Liver (tissue), 8 donors: ENCODE measurements at regions not wholly inside any gene's neighbourhood (a gene's known extent, or its start where the extent isn't known, plus 50 kb on each side); places are given as distances from the start of the nearest gene placed in this dataset.

Experiments used
- DNase-seq: peaks from one replicate; pipeline ENCODE4 v3.0.0-alpha.2; 2017; ENCODE audit warnings: low spot score
- H3K27ac ChIP-seq, 2 donors: one replicate each; pipeline ENCODE4 v1.7.0; 2013; ENCODE audit warnings: inconsistent platforms in 2 of 2, low read length in 2 of 2, control low read depth in 1 of 2, low read depth in 1 of 2, mild to moderate bottlenecking in 1 of 2
- H3K27me3 ChIP-seq, 4 donors: one replicate each; pipeline versions ENCODE4 v1.6.1 to v1.7.0; 2013; ENCODE audit warnings: low read length in 3 of 4, inconsistent platforms in 1 of 4, mild to moderate bottlenecking in 1 of 4, moderate library complexity in 1 of 4; ENCODE audit not compliant: control insufficient read depth in 4 of 4, insufficient read depth in 4 of 4
- H3K36me3 ChIP-seq, 4 donors: one replicate each; pipeline versions ENCODE4 v1.6.1 to v1.7.0; 2013; ENCODE audit warnings: low read length in 3 of 4, mild to moderate bottlenecking in 3 of 4, low read depth in 1 of 4, moderate library complexity in 1 of 4; ENCODE audit not compliant: control insufficient read depth in 4 of 4, insufficient read depth in 3 of 4
- H3K4me1 ChIP-seq, 4 donors: one replicate each; pipeline versions ENCODE4 v1.6.1 to v1.7.0; 2013; ENCODE audit warnings: low read length in 3 of 4, mild to moderate bottlenecking in 3 of 4, moderate library complexity in 1 of 4; ENCODE audit not compliant: control insufficient read depth in 4 of 4, insufficient read depth in 4 of 4
- H3K4me3 ChIP-seq, 3 donors: one replicate each; pipeline versions ENCODE4 v1.6.1 to v1.7.0; 2013; ENCODE audit warnings: low read length in 3 of 3, control low read depth in 1 of 3, low read depth in 1 of 3, mild to moderate bottlenecking in 1 of 3
- H3K9ac ChIP-seq, 2 donors: one replicate each; pipeline ENCODE4 v1.7.0; 2013; ENCODE audit warnings: low read length in 2 of 2, mild to moderate bottlenecking in 2 of 2, moderate library complexity in 2 of 2, control low read depth in 1 of 2, low read depth in 1 of 2
- H3K9me3 ChIP-seq, 4 donors: one replicate each; pipeline versions ENCODE4 v1.6.1 to v1.7.0; 2013; ENCODE audit warnings: low read length in 3 of 4; ENCODE audit not compliant: control insufficient read depth in 4 of 4
- EGR1 ChIP-seq, 2 donors: IDR thresholded peaks; 2 replicates each; pipeline ENCODE4 v1.6.1; 2016 to 2018; ENCODE audit warnings: antibody characterized with exemption in 2 of 2, low read depth in 2 of 2
- FOXA1 ChIP-seq: IDR thresholded peaks from 2 replicates; pipeline ENCODE4 v1.6.1; 2016; ENCODE audit warnings: antibody characterized with exemption
- FOXA2 ChIP-seq: IDR thresholded peaks from 2 replicates; pipeline ENCODE4 v1.6.1; 2016; ENCODE audit warnings: antibody characterized with exemption
- GABPA ChIP-seq, 2 donors: IDR thresholded peaks in 1 of 2; conservative IDR thresholded peaks in 1 of 2; 2 replicates each; pipeline ENCODE4 v1.6.1; 2016; ENCODE audit warnings: antibody characterized with exemption in 2 of 2, mild to moderate bottlenecking in 1 of 2, moderate library complexity in 1 of 2
- HNF4A ChIP-seq, 2 donors: conservative IDR thresholded peaks; 2 replicates each; pipeline ENCODE4 v1.6.1; 2016; ENCODE audit warnings: antibody characterized with exemption in 2 of 2, mild to moderate bottlenecking in 2 of 2
- HNF4G ChIP-seq: IDR thresholded peaks from 2 replicates; pipeline ENCODE4 v1.6.1; 2016; ENCODE audit warnings: antibody characterized with exemption
- JUND ChIP-seq, 2 donors: IDR thresholded peaks; 2 replicates each; pipeline ENCODE4 v1.6.1; 2016; ENCODE audit warnings: antibody characterized with exemption in 2 of 2
- MAX ChIP-seq: IDR thresholded peaks from 2 replicates; pipeline ENCODE4 v1.6.1; 2016; ENCODE audit warnings: antibody characterized with exemption
- NR2F2 ChIP-seq: IDR thresholded peaks from 2 replicates; pipeline ENCODE4 v1.6.1; 2016; ENCODE audit warnings: antibody characterized with exemption
- RAD21 ChIP-seq, 2 donors: IDR thresholded peaks; 2 replicates each; pipeline ENCODE4 v1.6.1; 2016; ENCODE audit warnings: antibody characterized with exemption in 2 of 2, mild to moderate bottlenecking in 2 of 2
- REST ChIP-seq: IDR thresholded peaks from 2 replicates; pipeline ENCODE4 v1.6.1; 2016; ENCODE audit warnings: antibody characterized with exemption, mild to moderate bottlenecking
- RXRA ChIP-seq, 2 donors: IDR thresholded peaks; 2 replicates each; pipeline ENCODE4 v1.6.1; 2017 to 2018; ENCODE audit warnings: antibody characterized with exemption in 2 of 2, mild to moderate bottlenecking in 1 of 2
- SP1 ChIP-seq: IDR thresholded peaks from 2 replicates; pipeline ENCODE4 v1.6.1; 2018; ENCODE audit warnings: antibody characterized with exemption, mild to moderate bottlenecking
- TAF1 ChIP-seq: conservative IDR thresholded peaks from 2 replicates; pipeline ENCODE4 v1.6.1; 2016; ENCODE audit warnings: antibody characterized with exemption, mild to moderate bottlenecking
- YY1 ChIP-seq: IDR thresholded peaks from 2 replicates; pipeline ENCODE4 v1.6.1; 2016; ENCODE audit warnings: antibody characterized with exemption, mild to moderate bottlenecking
- WGBS: extraction: QIAGEN DNeasy Blood & Tissue Kit; methylation state at CpG from one replicate; pipeline ENCODE4 v1.1.7; 2013; 5-methylcytosine and 5-hydroxymethylcytosine counted together
- TF ChIP-seq, protein P1 (sequence below): IDR thresholded peaks from 2 replicates; pipeline ENCODE4 v1.6.1; 2016; ENCODE audit warnings: antibody characterized with exemption
- TF ChIP-seq, protein P2 (sequence below): fragments of 150-350 bp; IDR thresholded peaks from 2 replicates; pipeline ENCODE4 v1.5.1; 2017; ENCODE audit warnings: improper control_type of control experiment, low read depth, low read length; ENCODE audit not compliant: missing input control
- TF ChIP-seq, protein P3 (sequence below): IDR thresholded peaks from 2 replicates; pipeline ENCODE4 v1.6.1; 2016; ENCODE audit warnings: antibody characterized with exemption
- donor health status: healthy.
- donor health status: healthy.
- donor health status: healthy.
- donor health status: healthy.
- donor health status: healthy.

DNA sequence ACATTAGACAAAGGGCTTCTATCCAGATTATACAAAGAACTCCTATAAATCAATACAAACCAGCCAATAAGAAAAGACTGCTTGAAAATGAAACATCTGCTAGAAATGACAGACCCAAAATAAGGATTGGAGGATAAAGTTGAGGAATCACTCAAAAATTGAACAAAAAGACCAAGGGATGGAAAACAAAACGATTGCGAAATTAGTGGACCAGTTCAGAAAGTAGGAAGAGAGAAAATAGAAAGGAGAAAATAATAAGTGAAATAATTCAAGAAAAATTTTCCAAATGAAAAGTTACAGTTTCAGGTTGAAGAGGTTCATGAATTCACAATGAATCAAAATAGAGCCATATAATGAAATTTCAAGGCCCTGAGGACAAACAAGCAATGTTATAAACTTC, 115.8 kb upstream of the CTBP2 start (continued):
- TF ChIP-seq, protein P1, sequence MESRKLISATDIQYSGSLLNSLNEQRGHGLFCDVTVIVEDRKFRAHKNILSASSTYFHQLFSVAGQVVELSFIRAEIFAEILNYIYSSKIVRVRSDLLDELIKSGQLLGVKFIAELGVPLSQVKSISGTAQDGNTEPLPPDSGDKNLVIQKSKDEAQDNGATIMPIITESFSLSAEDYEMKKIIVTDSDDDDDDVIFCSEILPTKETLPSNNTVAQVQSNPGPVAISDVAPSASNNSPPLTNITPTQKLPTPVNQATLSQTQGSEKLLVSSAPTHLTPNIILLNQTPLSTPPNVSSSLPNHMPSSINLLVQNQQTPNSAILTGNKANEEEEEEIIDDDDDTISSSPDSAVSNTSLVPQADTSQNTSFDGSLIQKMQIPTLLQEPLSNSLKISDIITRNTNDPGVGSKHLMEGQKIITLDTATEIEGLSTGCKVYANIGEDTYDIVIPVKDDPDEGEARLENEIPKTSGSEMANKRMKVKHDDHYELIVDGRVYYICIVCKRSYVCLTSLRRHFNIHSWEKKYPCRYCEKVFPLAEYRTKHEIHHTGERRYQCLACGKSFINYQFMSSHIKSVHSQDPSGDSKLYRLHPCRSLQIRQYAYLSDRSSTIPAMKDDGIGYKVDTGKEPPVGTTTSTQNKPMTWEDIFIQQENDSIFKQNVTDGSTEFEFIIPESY: no peak
- TF ChIP-seq GABPA (IDR thresholded peaks at IDR 0.05 in 1 of 2, conservative IDR thresholded peaks at IDR 0.05 in 1 of 2) (no peak), FOXA2 (no peak), JUND (IDR thresholded peaks at IDR 0.05) (no peak), HNF4A (conservative IDR thresholded peaks at IDR 0.05) (no peak), YY1 (no peak)

DNA sequence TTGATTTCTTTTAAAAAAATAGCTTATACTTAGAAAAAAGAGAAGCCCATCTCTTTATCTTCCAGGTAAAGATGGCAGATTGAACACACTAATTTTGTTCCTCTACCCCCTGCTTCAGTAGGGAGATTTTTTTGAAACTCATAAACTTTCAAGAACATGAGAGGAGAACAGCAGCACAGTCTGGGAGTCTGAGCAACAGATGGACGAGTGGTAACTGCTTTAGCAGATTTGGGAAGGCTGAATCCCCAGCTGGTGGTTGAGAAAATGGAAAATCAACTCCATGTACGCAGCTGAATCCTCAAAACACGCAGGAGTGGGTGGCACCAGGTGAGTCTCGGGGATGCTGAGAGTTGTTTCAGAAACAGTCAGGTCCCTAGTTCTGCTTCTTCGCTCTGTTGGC, 114.6 kb upstream of the CTBP2 start:
- no peaks in the 10 kb centered on the region for H3K36me3 ChIP-seq
- 81% methylated on average over 5 of the region's 5 CpGs for WGBS
- H3K9me3 ChIP-seq: peaks cover 0 to 3% (median 0%) of the 10 kb centered on the region in 4 donors
- no peak overlapping the region for H3K9ac ChIP-seq
- H3K4me1 ChIP-seq: no peaks in the 10 kb centered on the region
- no peaks in the 10 kb centered on the region for H3K27me3 ChIP-seq
- no peak overlapping the region for H3K4me3 ChIP-seq
- TF ChIP-seq FOXA2: no peak
- TF ChIP-seq NR2F2: no peak
- TF ChIP-seq HNF4G: no peak
- no peak for TF ChIP-seq HNF4A (conservative IDR thresholded peaks at IDR 0.05)
- TF ChIP-seq SP1: no peak
- TF ChIP-seq REST: no peak
- no peak for TF ChIP-seq MAX
- TF ChIP-seq YY1: no peak
- TF ChIP-seq, protein P1: no peak
- TF ChIP-seq EGR1 (IDR thresholded peaks at IDR 0.05; ENCODE audit: low read depth in 2 of 2): no peak
- TF ChIP-seq FOXA1: no peak
- TF ChIP-seq, protein P2, sequence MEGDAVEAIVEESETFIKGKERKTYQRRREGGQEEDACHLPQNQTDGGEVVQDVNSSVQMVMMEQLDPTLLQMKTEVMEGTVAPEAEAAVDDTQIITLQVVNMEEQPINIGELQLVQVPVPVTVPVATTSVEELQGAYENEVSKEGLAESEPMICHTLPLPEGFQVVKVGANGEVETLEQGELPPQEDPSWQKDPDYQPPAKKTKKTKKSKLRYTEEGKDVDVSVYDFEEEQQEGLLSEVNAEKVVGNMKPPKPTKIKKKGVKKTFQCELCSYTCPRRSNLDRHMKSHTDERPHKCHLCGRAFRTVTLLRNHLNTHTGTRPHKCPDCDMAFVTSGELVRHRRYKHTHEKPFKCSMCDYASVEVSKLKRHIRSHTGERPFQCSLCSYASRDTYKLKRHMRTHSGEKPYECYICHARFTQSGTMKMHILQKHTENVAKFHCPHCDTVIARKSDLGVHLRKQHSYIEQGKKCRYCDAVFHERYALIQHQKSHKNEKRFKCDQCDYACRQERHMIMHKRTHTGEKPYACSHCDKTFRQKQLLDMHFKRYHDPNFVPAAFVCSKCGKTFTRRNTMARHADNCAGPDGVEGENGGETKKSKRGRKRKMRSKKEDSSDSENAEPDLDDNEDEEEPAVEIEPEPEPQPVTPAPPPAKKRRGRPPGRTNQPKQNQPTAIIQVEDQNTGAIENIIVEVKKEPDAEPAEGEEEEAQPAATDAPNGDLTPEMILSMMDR: no peak
- TF ChIP-seq JUND (IDR thresholded peaks at IDR 0.05): no peak
- TF ChIP-seq, protein P3, sequence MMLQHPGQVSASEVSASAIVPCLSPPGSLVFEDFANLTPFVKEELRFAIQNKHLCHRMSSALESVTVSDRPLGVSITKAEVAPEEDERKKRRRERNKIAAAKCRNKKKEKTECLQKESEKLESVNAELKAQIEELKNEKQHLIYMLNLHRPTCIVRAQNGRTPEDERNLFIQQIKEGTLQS: no peak
- no peak for TF ChIP-seq GABPA (IDR thresholded peaks at IDR 0.05 in 1 of 2, conservative IDR thresholded peaks at IDR 0.05 in 1 of 2)
- no peak for TF ChIP-seq RXRA (IDR thresholded peaks at IDR 0.05)
- no peak for TF ChIP-seq RAD21 (IDR thresholded peaks at IDR 0.05)
- no peak for TF ChIP-seq TAF1
- no peak overlapping the region for H3K27ac ChIP-seq
- no peak for DNase-seq
